Nephron progenitor cell (in vitro differentiated cells): ENCODE measurements at regions not wholly inside any gene's neighbourhood (a gene's known extent, or its start where the extent isn't known, plus 50 kb on each side); places are given as distances from the start of the nearest gene placed in this dataset.

Experiments
- DNase-seq: peaks from one replicate; pipeline ENCODE4 v3.0.0; 2021
- H3K27ac Mint-ChIP-seq: 2 replicates; pipeline ENCODE4 v1.8.0; 2021; ENCODE audit warnings: mild to moderate bottlenecking, moderate library complexity, mixed read lengths
- H3K27me3 Mint-ChIP-seq: 2 replicates; pipeline ENCODE4 v1.8.0; 2021; ENCODE audit warnings: mild to moderate bottlenecking, low read depth, mixed read lengths; ENCODE audit not compliant: poor library complexity
- H3K36me3 Mint-ChIP-seq: 2 replicates; pipeline ENCODE4 v1.8.0; 2021; ENCODE audit warnings: low read depth, mixed read lengths
- H3K4me1 Mint-ChIP-seq: 2 replicates; pipeline ENCODE4 v1.8.0; 2021; ENCODE audit warnings: mixed read lengths
- H3K4me3 Mint-ChIP-seq: 2 replicates; pipeline ENCODE4 v1.8.0; 2021; ENCODE audit warnings: mild to moderate bottlenecking, moderate library complexity, mixed read lengths
- H3K9me3 Mint-ChIP-seq: 2 replicates; pipeline ENCODE4 v1.8.0; 2021; ENCODE audit warnings: mild to moderate bottlenecking, moderate library complexity, mixed read lengths
- CTCF ChIP-seq: fragments of 200-600 bp; sonication (generic); IDR thresholded peaks from 2 replicates; pipeline ENCODE4 v1.5.0; 2021; ENCODE audit warnings: antibody characterized with exemption

GRCh38 chr17:56659622-56660021 lies 66.1 kb downstream of the NOG start:
- DNase-seq, result no peak
- Mint-ChIP-seq H3K27ac (no peak overlapping the region), H3K27me3 (peaks cover 29% of the 10 kb centered on the region), H3K9me3 (no peaks in the 10 kb centered on the region), H3K36me3 (no peaks in the 10 kb centered on the region), H3K4me1 (no peaks in the 10 kb centered on the region), H3K4me3 (no peak overlapping the region)
- no peak for TF ChIP-seq CTCF

GRCh38 chr17:56661906-56662305 lies 68.4 kb downstream of the NOG start:
- no peak for TF ChIP-seq CTCF
- no peak for DNase-seq
- Mint-ChIP-seq H3K4me1 (peaks cover 9% of the 10 kb centered on the region), H3K27ac (no peak overlapping the region), H3K4me3 (no peak overlapping the region), H3K27me3 (peaks cover 16% of the 10 kb centered on the region), H3K36me3 (no peaks in the 10 kb centered on the region), H3K9me3 (no peaks in the 10 kb centered on the region)

- Mint-ChIP-seq H3K36me3 (no peaks in the 10 kb centered on the region), H3K4me1 (peaks cover 9% of the 10 kb centered on the region), H3K27me3 (peaks cover 15% of the 10 kb centered on the region), H3K9me3 (peaks cover 4% of the 10 kb centered on the region), H3K4me3 (no peak overlapping the region), H3K27ac (no peak overlapping the region)
- no peak for DNase-seq
- TF ChIP-seq CTCF, result no peak
Measured at GRCh38 chr17:56665864-56666263, 72.4 kb downstream of the NOG start.

GRCh38 chr17:56667925-56668458 lies 74.5 kb downstream of the NOG start:
- no peak for DNase-seq
- peaks cover 9% of the 10 kb centered on the region for H3K4me1 Mint-ChIP-seq
- H3K27ac Mint-ChIP-seq, result no peak overlapping the region
- H3K36me3 Mint-ChIP-seq, result no peaks in the 10 kb centered on the region
- no peak for TF ChIP-seq CTCF
- H3K27me3 Mint-ChIP-seq, result peaks cover 12% of the 10 kb centered on the region
- H3K9me3 Mint-ChIP-seq, result peaks cover 13% of the 10 kb centered on the region
- H3K4me3 Mint-ChIP-seq, result no peak overlapping the region

- TF ChIP-seq CTCF, result no peak
- H3K36me3 Mint-ChIP-seq, result no peaks in the 10 kb centered on the region
- H3K4me1 Mint-ChIP-seq, result no peaks in the 10 kb centered on the region
- H3K4me3 Mint-ChIP-seq, result no peak overlapping the region
- H3K27me3 Mint-ChIP-seq, result peaks cover 49% of the 10 kb centered on the region
- no peak overlapping the region for H3K27ac Mint-ChIP-seq
- no peak for DNase-seq
- peaks cover 13% of the 10 kb centered on the region for H3K9me3 Mint-ChIP-seq
Measured at GRCh38 chr17:56672195-56672594, 78.7 kb downstream of the NOG start.

GRCh38 chr17:56674401-56674925 lies 81.0 kb downstream of the NOG start:
- H3K27me3 Mint-ChIP-seq, result peaks cover 66% of the 10 kb centered on the region
- no peak for TF ChIP-seq CTCF
- no peak overlapping the region for H3K27ac Mint-ChIP-seq
- H3K4me1 Mint-ChIP-seq, result peaks cover 11% of the 10 kb centered on the region
- no peak for DNase-seq
- H3K4me3 Mint-ChIP-seq, result no peak overlapping the region
- peaks cover 8% of the 10 kb centered on the region for H3K9me3 Mint-ChIP-seq
- H3K36me3 Mint-ChIP-seq, result no peaks in the 10 kb centered on the region
